Stomach (tissue), 8 donors: ENCODE measurements at regions not wholly inside any gene's neighbourhood (a gene's known extent, or its start where the extent isn't known, plus 50 kb on each side); places are given as distances from the start of the nearest gene placed in this dataset.

Source experiments
- DNase-seq, 2 donors: peaks; one replicate each; pipeline versions ENCODE4 v3.0.0 to v3.0.0-alpha.2; 2013 to 2019
- H3K27ac ChIP-seq, 5 donors: fragments of 200-600 bp in 4 of 5; sonication (generic) in 4 of 5; one replicate each; pipeline ENCODE4 v1.5.1; 2013 to 2019; ENCODE audit warnings: mild to moderate bottlenecking in 1 of 5, moderate library complexity in 1 of 5
- H3K27me3 ChIP-seq, 3 donors: fragments of 200-600 bp; sonication (generic); one replicate each; pipeline ENCODE4 v1.5.1; 2017 to 2019; ENCODE audit warnings: mixed run types in 1 of 3
- H3K36me3 ChIP-seq, 4 donors: fragments of 200-600 bp; sonication (generic); 1 replicate in 3 of 4; 2 replicates in 1 of 4; pipeline ENCODE4 v1.5.1; 2016 to 2019
- H3K4me1 ChIP-seq, 4 donors: fragments of 200-600 bp; sonication (generic); one replicate each; pipeline ENCODE4 v1.5.1; 2016 to 2019
- H3K4me3 ChIP-seq, 4 donors: fragments of 200-600 bp; sonication (generic) in 3 of 4; one replicate each; pipeline ENCODE4 v1.5.1; 2016 to 2019; ENCODE audit warnings: mild to moderate bottlenecking in 1 of 4
- H3K9me3 ChIP-seq, 4 donors: fragments of 200-600 bp; sonication (generic); one replicate each; pipeline ENCODE4 v1.5.1; 2016 to 2019
- CTCF ChIP-seq, 7 experiments: fragments of 450-650 bp in 4 of 7; fragments of 200-600 bp in 3 of 7; sonication (generic) in 3 of 7; IDR thresholded peaks; one replicate each; pipeline ENCODE4 v1.5.1; 2016 to 2019; ENCODE audit warnings: antibody characterized with exemption in 7 of 7, control low read depth in 2 of 7, mild to moderate bottlenecking in 1 of 7
- EP300 ChIP-seq: sonication (generic); formaldehyde crosslinking; IDR thresholded peaks from one replicate; pipeline ENCODE4 v1.6.1; 2017; ENCODE audit warnings: antibody characterized with exemption
- POLR2A ChIP-seq, 4 donors: fragments of 450-650 bp; IDR thresholded peaks; one replicate each; pipeline ENCODE4 v1.6.1; 2016; ENCODE audit warnings: antibody characterized with exemption in 4 of 4, control low read depth in 2 of 4, mild to moderate bottlenecking in 1 of 4, moderate library complexity in 1 of 4
- POLR2AphosphoS5 ChIP-seq, 3 donors: sonication (generic); formaldehyde crosslinking; IDR thresholded peaks; one replicate each; pipeline ENCODE4 v1.6.1; 2016; ENCODE audit warnings: antibody characterized with exemption in 3 of 3
- WGBS, 5 donors: extraction: QIAGEN DNeasy Blood & Tissue Kit in 3 of 5; methylation state at CpG; one replicate each; pipeline versions ENCODE4 v1.1.5 to v1.1.7; 2013 to 2018; 5-methylcytosine and 5-hydroxymethylcytosine counted together
- intact Hi-C: fragments of 100-400 bp; cut with DNase I; formaldehyde crosslinking; loops from one replicate; pipeline ENCODE4 v1.15.1; 2023; ENCODE audit warnings: low total_unique reads
- donor health status: healthy with polysubstance abuse.
- donor health status: Bipolar disorder and iron deficiency.
- donor health status: healthy.

GRCh38 chr6:113073611-113074191 is 726.6 kb downstream of the RFPL4B start:
- WGBS, 5 donors = 51 to 83% (median 64%) methylated on average over 1 of the region's 1 CpG
- intact Hi-C loops = no loop called here
- no peak for DNase-seq
- TF ChIP-seq POLR2AphosphoS5 (IDR thresholded peaks at IDR 0.05) = no peak
- TF ChIP-seq EP300 = no peak
- Histone ChIP-seq H3K4me1 (no peaks in the 10 kb centered on the region), H3K27ac (no peak overlapping the region), H3K36me3 (no peaks in the 10 kb centered on the region), H3K27me3 (no peaks in the 10 kb centered on the region), H3K9me3 (no peaks in the 10 kb centered on the region), H3K4me3 (no peak overlapping the region)

GRCh38 chr6:113076116-113076515 is 729.0 kb downstream of the RFPL4B start:
- DNase-seq = no peak
- WGBS, 5 donors = 73 to 83% (median 79%) methylated on average over 3 of the region's 3 CpGs
- TF ChIP-seq POLR2AphosphoS5 (IDR thresholded peaks at IDR 0.05) (no peak), CTCF (IDR thresholded peaks at IDR 0.05) (no peak), EP300 (no peak), POLR2A (IDR thresholded peaks at IDR 0.05) (no peak)

GRCh38 chr6:113076816-113077215 is 729.7 kb downstream of the RFPL4B start:
- intact Hi-C loops = no loop called here
- no peaks in the 10 kb centered on the region for H3K9me3 ChIP-seq
- H3K27me3 ChIP-seq = no peaks in the 10 kb centered on the region
- 52 to 70% (median 67%) methylated on average over 1 of the region's 1 CpG for WGBS, 5 donors
- TF ChIP-seq POLR2AphosphoS5 (IDR thresholded peaks at IDR 0.05) = no peak
- no peak for TF ChIP-seq EP300
- TF ChIP-seq CTCF (IDR thresholded peaks at IDR 0.05) = no peak
- TF ChIP-seq POLR2A (IDR thresholded peaks at IDR 0.05) = no peak
- no peak overlapping the region for H3K4me3 ChIP-seq
- DNase-seq = no peak
- H3K4me1 ChIP-seq = no peaks in the 10 kb centered on the region
- H3K27ac ChIP-seq = no peak overlapping the region
- H3K36me3 ChIP-seq = no peaks in the 10 kb centered on the region

More at GRCh38 chr6:113076116-113076515, 729.0 kb downstream of the RFPL4B start:
- no peaks in the 10 kb centered on the region for H3K9me3 ChIP-seq
- intact Hi-C loops = no loop called here
- H3K27ac ChIP-seq = no peak overlapping the region
- no peak overlapping the region for H3K4me3 ChIP-seq
- H3K27me3 ChIP-seq = no peaks in the 10 kb centered on the region
- H3K4me1 ChIP-seq = no peaks in the 10 kb centered on the region
- H3K36me3 ChIP-seq = no peaks in the 10 kb centered on the region

GRCh38 chr6:113077794-113078193 is 730.7 kb downstream of the RFPL4B start:
- no peaks in the 10 kb centered on the region for H3K27me3 ChIP-seq
- DNase-seq = no peak
- no peaks in the 10 kb centered on the region for H3K4me1 ChIP-seq
- no peak overlapping the region for H3K4me3 ChIP-seq
- WGBS, 5 donors = 75 to 91% (median 82%) methylated on average over 2 of the region's 2 CpGs
- no peaks in the 10 kb centered on the region for H3K9me3 ChIP-seq
- H3K27ac ChIP-seq = no peak overlapping the region
- intact Hi-C loops = no loop called here
- TF ChIP-seq POLR2A (IDR thresholded peaks at IDR 0.05) = no peak
- no peak for TF ChIP-seq POLR2AphosphoS5 (IDR thresholded peaks at IDR 0.05)
- TF ChIP-seq CTCF (IDR thresholded peaks at IDR 0.05) = no peak
- no peak for TF ChIP-seq EP300
- no peaks in the 10 kb centered on the region for H3K36me3 ChIP-seq

- TF ChIP-seq POLR2AphosphoS5 (IDR thresholded peaks at IDR 0.05) = no peak
- no peak for TF ChIP-seq EP300
- no peak for TF ChIP-seq POLR2A (IDR thresholded peaks at IDR 0.05)
- TF ChIP-seq CTCF (IDR thresholded peaks at IDR 0.05) = no peak
- no peaks in the 10 kb centered on the region for H3K9me3 ChIP-seq
- intact Hi-C loops = no loop called here
- DNase-seq = no peak
- H3K36me3 ChIP-seq = no peaks in the 10 kb centered on the region
- WGBS, 5 donors = 75 to 82% (median 77%) methylated on average over 4 of the region's 4 CpGs
- no peaks in the 10 kb centered on the region for H3K27me3 ChIP-seq
- H3K4me1 ChIP-seq = no peaks in the 10 kb centered on the region
- H3K4me3 ChIP-seq = no peak overlapping the region
- H3K27ac ChIP-seq = no peak overlapping the region
Measured at GRCh38 chr6:113078791-113079190, 731.7 kb downstream of the RFPL4B start.
